Liver (tissue), 8 donors: ENCODE measurements at regions not wholly inside any gene's neighbourhood (a gene's known extent, or its start where the extent isn't known, plus 50 kb on each side); places are given as distances from the start of the nearest gene placed in this dataset.

ENCODE experiments used
- DNase-seq: peaks from one replicate; pipeline ENCODE4 v3.0.0-alpha.2; 2017; ENCODE audit warnings: low spot score
- H3K27ac ChIP-seq, 2 donors: one replicate each; pipeline ENCODE4 v1.7.0; 2013; ENCODE audit warnings: inconsistent platforms in 2 of 2, low read length in 2 of 2, control low read depth in 1 of 2, low read depth in 1 of 2, mild to moderate bottlenecking in 1 of 2
- H3K27me3 ChIP-seq, 4 donors: one replicate each; pipeline versions ENCODE4 v1.6.1 to v1.7.0; 2013; ENCODE audit warnings: low read length in 3 of 4, inconsistent platforms in 1 of 4, mild to moderate bottlenecking in 1 of 4, moderate library complexity in 1 of 4; ENCODE audit not compliant: control insufficient read depth in 4 of 4, insufficient read depth in 4 of 4
- H3K36me3 ChIP-seq, 4 donors: one replicate each; pipeline versions ENCODE4 v1.6.1 to v1.7.0; 2013; ENCODE audit warnings: low read length in 3 of 4, mild to moderate bottlenecking in 3 of 4, low read depth in 1 of 4, moderate library complexity in 1 of 4; ENCODE audit not compliant: control insufficient read depth in 4 of 4, insufficient read depth in 3 of 4
- H3K4me1 ChIP-seq, 4 donors: one replicate each; pipeline versions ENCODE4 v1.6.1 to v1.7.0; 2013; ENCODE audit warnings: low read length in 3 of 4, mild to moderate bottlenecking in 3 of 4, moderate library complexity in 1 of 4; ENCODE audit not compliant: control insufficient read depth in 4 of 4, insufficient read depth in 4 of 4
- H3K4me3 ChIP-seq, 3 donors: one replicate each; pipeline versions ENCODE4 v1.6.1 to v1.7.0; 2013; ENCODE audit warnings: low read length in 3 of 3, control low read depth in 1 of 3, low read depth in 1 of 3, mild to moderate bottlenecking in 1 of 3
- H3K9ac ChIP-seq, 2 donors: one replicate each; pipeline ENCODE4 v1.7.0; 2013; ENCODE audit warnings: low read length in 2 of 2, mild to moderate bottlenecking in 2 of 2, moderate library complexity in 2 of 2, control low read depth in 1 of 2, low read depth in 1 of 2
- H3K9me3 ChIP-seq, 4 donors: one replicate each; pipeline versions ENCODE4 v1.6.1 to v1.7.0; 2013; ENCODE audit warnings: low read length in 3 of 4; ENCODE audit not compliant: control insufficient read depth in 4 of 4
- ATF3 ChIP-seq: IDR thresholded peaks from 2 replicates; pipeline ENCODE4 v1.6.1; 2016; ENCODE audit warnings: antibody characterized with exemption
- CTCF ChIP-seq: fragments of 150-350 bp; IDR thresholded peaks from 2 replicates; pipeline ENCODE4 v1.5.1; 2017; ENCODE audit warnings: improper control_type of control experiment, low read depth, low read length; ENCODE audit not compliant: missing input control
- EGR1 ChIP-seq, 2 donors: IDR thresholded peaks; 2 replicates each; pipeline ENCODE4 v1.6.1; 2016 to 2018; ENCODE audit warnings: antibody characterized with exemption in 2 of 2, low read depth in 2 of 2
- FOXA1 ChIP-seq: IDR thresholded peaks from 2 replicates; pipeline ENCODE4 v1.6.1; 2016; ENCODE audit warnings: antibody characterized with exemption
- FOXA2 ChIP-seq: IDR thresholded peaks from 2 replicates; pipeline ENCODE4 v1.6.1; 2016; ENCODE audit warnings: antibody characterized with exemption
- GABPA ChIP-seq, 2 donors: IDR thresholded peaks in 1 of 2; conservative IDR thresholded peaks in 1 of 2; 2 replicates each; pipeline ENCODE4 v1.6.1; 2016; ENCODE audit warnings: antibody characterized with exemption in 2 of 2, mild to moderate bottlenecking in 1 of 2, moderate library complexity in 1 of 2
- HNF4A ChIP-seq, 2 donors: conservative IDR thresholded peaks; 2 replicates each; pipeline ENCODE4 v1.6.1; 2016; ENCODE audit warnings: antibody characterized with exemption in 2 of 2, mild to moderate bottlenecking in 2 of 2
- JUND ChIP-seq, 2 donors: IDR thresholded peaks; 2 replicates each; pipeline ENCODE4 v1.6.1; 2016; ENCODE audit warnings: antibody characterized with exemption in 2 of 2
- MAX ChIP-seq: IDR thresholded peaks from 2 replicates; pipeline ENCODE4 v1.6.1; 2016; ENCODE audit warnings: antibody characterized with exemption
- NR2F2 ChIP-seq: IDR thresholded peaks from 2 replicates; pipeline ENCODE4 v1.6.1; 2016; ENCODE audit warnings: antibody characterized with exemption
- RAD21 ChIP-seq, 2 donors: IDR thresholded peaks; 2 replicates each; pipeline ENCODE4 v1.6.1; 2016; ENCODE audit warnings: antibody characterized with exemption in 2 of 2, mild to moderate bottlenecking in 2 of 2
- REST ChIP-seq: IDR thresholded peaks from 2 replicates; pipeline ENCODE4 v1.6.1; 2016; ENCODE audit warnings: antibody characterized with exemption, mild to moderate bottlenecking
- RXRA ChIP-seq, 2 donors: IDR thresholded peaks; 2 replicates each; pipeline ENCODE4 v1.6.1; 2017 to 2018; ENCODE audit warnings: antibody characterized with exemption in 2 of 2, mild to moderate bottlenecking in 1 of 2
- SP1 ChIP-seq: IDR thresholded peaks from 2 replicates; pipeline ENCODE4 v1.6.1; 2018; ENCODE audit warnings: antibody characterized with exemption, mild to moderate bottlenecking
- TAF1 ChIP-seq: conservative IDR thresholded peaks from 2 replicates; pipeline ENCODE4 v1.6.1; 2016; ENCODE audit warnings: antibody characterized with exemption, mild to moderate bottlenecking
- YY1 ChIP-seq: IDR thresholded peaks from 2 replicates; pipeline ENCODE4 v1.6.1; 2016; ENCODE audit warnings: antibody characterized with exemption, mild to moderate bottlenecking
- ZBTB33 ChIP-seq: IDR thresholded peaks from 2 replicates; pipeline ENCODE4 v1.6.1; 2016; ENCODE audit warnings: antibody characterized with exemption
- WGBS: extraction: QIAGEN DNeasy Blood & Tissue Kit; methylation state at CpG from one replicate; pipeline ENCODE4 v1.1.7; 2013; 5-methylcytosine and 5-hydroxymethylcytosine counted together
- donor health status: healthy.
- donor health status: healthy.
- donor health status: healthy.
- donor health status: healthy.
- donor health status: healthy.

- Histone ChIP-seq H3K27ac (no peak overlapping the region), H3K36me3 (no peaks in the 10 kb centered on the region), H3K4me1 (no peaks in the 10 kb centered on the region), H3K9ac (no peak overlapping the region), H3K4me3 (no peak overlapping the region), H3K9me3 (peaks cover 0 to 5% (median 2%) of the 10 kb centered on the region in 4 donors), H3K27me3 (no peaks in the 10 kb centered on the region)
- whole genome bisulfite sequencing = 52% methylated on average over 1 of the region's 1 CpG
- no peak for TF ChIP-seq NR2F2
- TF ChIP-seq CTCF = no peak
- TF ChIP-seq HNF4A (conservative IDR thresholded peaks at IDR 0.05) = no peak
- TF ChIP-seq FOXA1 = no peak
- TF ChIP-seq EGR1 (IDR thresholded peaks at IDR 0.05; ENCODE audit: low read depth in 2 of 2) = no peak
- TF ChIP-seq YY1 = no peak
- TF ChIP-seq JUND (IDR thresholded peaks at IDR 0.05) = no peak
- no peak for TF ChIP-seq TAF1
- TF ChIP-seq GABPA (IDR thresholded peaks at IDR 0.05 in 1 of 2, conservative IDR thresholded peaks at IDR 0.05 in 1 of 2) = no peak
- no peak for TF ChIP-seq ZBTB33
- TF ChIP-seq FOXA2 = no peak
- no peak for TF ChIP-seq ATF3
- no peak for TF ChIP-seq RAD21 (IDR thresholded peaks at IDR 0.05)
- TF ChIP-seq SP1 = no peak
- no peak for TF ChIP-seq RXRA (IDR thresholded peaks at IDR 0.05)
- TF ChIP-seq REST = no peak
- no peak for TF ChIP-seq MAX
- no peak for DNase-seq
Observed at GRCh38 chr5:22965960-22966359, 112.8 kb upstream of the CDH12 start.

GRCh38 chr5:22964632-22965031 lies 111.5 kb upstream of the CDH12 start:
- TF ChIP-seq YY1 = no peak
- no peaks in the 10 kb centered on the region for H3K36me3 ChIP-seq
- WGBS = 95% methylated on average over 1 of the region's 1 CpG
- H3K9ac ChIP-seq = no peak overlapping the region
- H3K27ac ChIP-seq = no peak overlapping the region
- DNase-seq = no peak
- no peaks in the 10 kb centered on the region for H3K4me1 ChIP-seq
- H3K27me3 ChIP-seq = no peaks in the 10 kb centered on the region
- H3K4me3 ChIP-seq = no peak overlapping the region
- H3K9me3 ChIP-seq = peaks cover 0 to 5% (median 2%) of the 10 kb centered on the region in 4 donors
